Mesodermal cell (in vitro differentiated cells): ENCODE measurements at regions not wholly inside any gene's neighbourhood (a gene's known extent, or its start where the extent isn't known, plus 50 kb on each side); places are given as distances from the start of the nearest gene placed in this dataset.

Experiments used
- H3K27ac ChIP-seq: 2 replicates; pipeline ENCODE4 v1.7.0; 2013; ENCODE audit warnings: mild to moderate bottlenecking, low read depth, low read length, moderate library complexity; ENCODE audit not compliant: severe bottlenecking
- H3K36me3 ChIP-seq: 2 replicates; pipeline ENCODE4 v1.7.1; 2013; ENCODE audit warnings: mild to moderate bottlenecking, low read length, moderate library complexity; ENCODE audit not compliant: control insufficient read depth, insufficient read depth
- H3K4me1 ChIP-seq: one replicate; pipeline ENCODE4 v1.7.1; 2013; ENCODE audit warnings: mild to moderate bottlenecking, low read length; ENCODE audit not compliant: insufficient read depth, control insufficient read depth, poor library complexity, severe bottlenecking
- H3K4me3 ChIP-seq: 2 replicates; pipeline ENCODE4 v1.7.0; 2013; ENCODE audit warnings: low read length, control low read depth, mild to moderate bottlenecking; ENCODE audit not compliant: insufficient read depth, poor library complexity, severe bottlenecking; ENCODE audit errors: extremely low read depth
- H3K9me3 ChIP-seq: 2 replicates; pipeline ENCODE4 v1.7.1; 2013; ENCODE audit warnings: mild to moderate bottlenecking, low read length, moderate library complexity; ENCODE audit not compliant: control insufficient read depth
- WGBS, 2 experiments: methylation state at CpG; one replicate each; pipeline ENCODE4 v1.1.5; 2013; ENCODE audit warnings: missing lambda C conversion rate in 2 of 2; ENCODE audit not compliant: insufficient coverage in 2 of 2; 5-methylcytosine and 5-hydroxymethylcytosine counted together

GRCh38 chr21:21666689-21667088, 668.5 kb downstream of the NCAM2 start:
- no peak overlapping the region for H3K4me3 ChIP-seq
- H3K27ac ChIP-seq, result no peak overlapping the region
- H3K9me3 ChIP-seq, result no peaks in the 10 kb centered on the region
- no CpG with 5 or more reads among the region's 1 CpG for WGBS, 2 experiments
- H3K4me1 ChIP-seq, result no peaks in the 10 kb centered on the region
- H3K36me3 ChIP-seq, result no peaks in the 10 kb centered on the region

- 80% methylated on average over 1 of the region's 1 CpG; no CpG with 5 or more reads in 1 of the 2 experiments for WGBS, 2 experiments
- Histone ChIP-seq H3K9me3 (no peaks in the 10 kb centered on the region), H3K36me3 (no peaks in the 10 kb centered on the region), H3K4me1 (no peaks in the 10 kb centered on the region), H3K4me3 (no peak overlapping the region), H3K27ac (no peak overlapping the region)
Observed at GRCh38 chr21:21668198-21668597, 670.0 kb downstream of the NCAM2 start.

- no peak overlapping the region for H3K4me3 ChIP-seq
- no peaks in the 10 kb centered on the region for H3K36me3 ChIP-seq
- no peaks in the 10 kb centered on the region for H3K9me3 ChIP-seq
- no peak overlapping the region for H3K27ac ChIP-seq
- no peaks in the 10 kb centered on the region for H3K4me1 ChIP-seq
- WGBS, 2 experiments, result no CpG with 5 or more reads among the region's 1 CpG
Observed at GRCh38 chr21:21673959-21674358, 675.8 kb downstream of the NCAM2 start.

DNA sequence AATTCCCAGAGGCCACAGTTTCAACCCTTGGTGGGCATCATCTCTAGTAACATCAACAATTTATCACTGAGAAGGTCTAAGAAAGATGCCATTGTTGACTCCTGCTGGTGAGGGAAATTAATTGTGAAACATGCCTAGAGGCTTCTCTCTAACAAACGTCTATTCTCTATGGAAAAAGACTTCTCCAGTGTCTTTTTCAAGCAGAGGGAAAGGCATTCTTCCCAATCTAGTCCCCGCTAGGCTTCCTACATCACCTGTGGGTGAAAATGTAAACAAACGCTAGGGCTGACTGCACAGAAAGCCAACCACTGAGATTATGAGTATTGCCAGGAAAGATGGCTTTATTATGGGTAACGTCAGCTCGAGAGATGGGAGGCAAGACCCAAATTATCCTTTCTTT, 677.4 kb downstream of the NCAM2 start:
- 71% methylated on average over 1 of the region's 5 CpGs; no CpG with 5 or more reads in 1 of the 2 experiments for WGBS, 2 experiments
- H3K4me3 ChIP-seq, result no peak overlapping the region

GRCh38 chr21:21682172-21682571, 684.0 kb downstream of the NCAM2 start:
- no CpG with 5 or more reads among the region's 2 CpGs for WGBS, 2 experiments
- Histone ChIP-seq H3K9me3 (no peaks in the 10 kb centered on the region), H3K4me3 (no peak overlapping the region), H3K36me3 (no peaks in the 10 kb centered on the region), H3K4me1 (no peaks in the 10 kb centered on the region), H3K27ac (no peak overlapping the region)

More for the DNA sequence above, 677.4 kb downstream of the NCAM2 start:
- no peaks in the 10 kb centered on the region for H3K4me1 ChIP-seq
- no peaks in the 10 kb centered on the region for H3K36me3 ChIP-seq
- H3K27ac ChIP-seq, result no peak overlapping the region
- no peaks in the 10 kb centered on the region for H3K9me3 ChIP-seq

DNA sequence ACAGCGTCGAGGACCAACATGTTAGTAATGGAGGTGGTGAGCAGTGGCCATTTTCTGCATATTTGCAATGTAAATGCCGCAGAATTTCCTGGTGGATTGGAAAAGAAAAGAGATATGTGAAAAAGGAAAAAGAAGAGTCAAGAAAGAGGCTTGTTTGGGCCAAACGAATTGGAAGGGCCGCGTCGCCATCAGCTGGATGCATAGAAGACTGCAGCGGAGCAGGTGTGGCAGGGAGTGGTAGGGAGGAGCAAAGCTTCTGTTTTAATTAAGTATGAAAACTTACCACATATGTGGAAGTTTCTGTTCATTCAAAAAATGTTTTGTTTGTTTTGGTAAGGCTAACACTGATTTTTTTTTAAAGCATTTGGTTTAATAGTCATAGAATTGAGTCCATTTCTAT, 690.7 kb downstream of the NCAM2 start:
- no peaks in the 10 kb centered on the region for H3K4me1 ChIP-seq
- no peaks in the 10 kb centered on the region for H3K9me3 ChIP-seq
- no peak overlapping the region for H3K27ac ChIP-seq
- H3K4me3 ChIP-seq, result no peak overlapping the region
- H3K36me3 ChIP-seq, result no peaks in the 10 kb centered on the region
- 37 to 45% methylated on average over 8 of the region's 8 CpGs for WGBS, 2 experiments

DNA sequence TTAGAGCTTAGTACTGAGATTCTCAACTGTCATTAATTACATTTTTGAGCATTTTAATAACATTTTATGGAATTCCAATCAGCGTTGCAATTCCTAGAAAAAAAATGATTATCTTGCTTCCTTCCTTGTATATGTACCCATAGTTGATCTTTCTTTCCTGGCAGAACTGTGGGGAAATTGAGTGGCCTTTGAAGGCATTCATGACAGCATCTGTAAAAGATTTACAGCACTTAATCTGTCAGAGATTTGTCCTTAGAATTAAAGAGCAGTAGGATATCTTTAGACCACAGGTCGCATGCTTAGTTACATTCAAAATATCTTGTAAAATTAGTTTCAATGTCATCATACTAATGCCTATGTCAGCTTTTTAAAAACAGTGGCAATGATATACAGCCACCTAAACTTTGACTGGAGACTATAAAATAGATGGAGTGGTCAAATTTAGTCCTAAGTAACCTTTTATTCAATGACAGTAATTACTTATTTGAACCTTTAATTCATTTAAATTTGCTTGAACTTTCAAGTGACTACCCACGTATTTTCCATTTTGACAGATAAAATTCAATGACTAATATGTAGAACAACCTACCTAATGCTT, 692.0 kb downstream of the NCAM2 start:
- H3K4me3 ChIP-seq, result no peak overlapping the region
- no CpG with 5 or more reads among the region's 3 CpGs for WGBS, 2 experiments
- H3K36me3 ChIP-seq, result no peaks in the 10 kb centered on the region
- no peaks in the 10 kb centered on the region for H3K9me3 ChIP-seq
- no peaks in the 10 kb centered on the region for H3K4me1 ChIP-seq
- H3K27ac ChIP-seq, result no peak overlapping the region

DNA sequence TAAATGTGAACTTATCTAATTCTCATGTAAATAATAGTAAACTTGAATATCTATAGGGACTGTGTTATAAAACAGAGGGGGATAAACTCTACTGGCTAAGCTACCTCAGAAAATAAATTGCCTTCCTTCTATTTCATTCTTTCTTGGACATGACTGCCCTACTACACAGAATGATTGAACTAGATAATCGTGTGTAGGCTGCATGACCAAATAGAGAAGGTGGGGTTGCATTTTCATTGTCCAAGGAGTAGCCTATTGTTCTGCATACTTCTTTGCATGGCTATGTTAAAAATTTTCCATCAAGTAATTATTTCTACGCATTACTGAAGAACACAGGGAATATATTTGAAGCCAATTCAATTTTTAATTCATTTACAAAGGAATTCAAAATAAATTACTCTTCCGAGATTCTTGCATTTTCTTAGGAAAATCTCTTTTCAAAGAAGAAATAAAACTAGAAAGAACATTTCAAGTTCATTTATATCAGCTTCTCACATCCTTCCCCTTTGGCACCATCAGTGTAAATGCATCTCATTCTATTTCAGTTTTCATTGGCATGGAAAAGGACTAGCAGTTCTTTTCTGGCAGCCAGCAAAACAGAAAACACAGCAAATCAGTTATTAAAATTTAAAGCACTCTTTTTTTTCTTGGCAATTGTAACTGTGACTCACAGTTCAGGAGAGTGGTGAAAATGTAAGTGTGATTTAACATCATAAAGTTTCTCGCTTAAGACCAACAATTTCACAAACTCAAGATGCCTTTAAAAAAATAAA, 714.7 kb downstream of the NCAM2 start:
- no peak overlapping the region for H3K27ac ChIP-seq
- 100% methylated on average over 1 of the region's 4 CpGs; no CpG with 5 or more reads in 1 of the 2 experiments for WGBS, 2 experiments
- H3K9me3 ChIP-seq, result no peaks in the 10 kb centered on the region
- H3K4me3 ChIP-seq, result no peak overlapping the region
- no peaks in the 10 kb centered on the region for H3K36me3 ChIP-seq
- peaks cover 18% of the 10 kb centered on the region for H3K4me1 ChIP-seq

DNA sequence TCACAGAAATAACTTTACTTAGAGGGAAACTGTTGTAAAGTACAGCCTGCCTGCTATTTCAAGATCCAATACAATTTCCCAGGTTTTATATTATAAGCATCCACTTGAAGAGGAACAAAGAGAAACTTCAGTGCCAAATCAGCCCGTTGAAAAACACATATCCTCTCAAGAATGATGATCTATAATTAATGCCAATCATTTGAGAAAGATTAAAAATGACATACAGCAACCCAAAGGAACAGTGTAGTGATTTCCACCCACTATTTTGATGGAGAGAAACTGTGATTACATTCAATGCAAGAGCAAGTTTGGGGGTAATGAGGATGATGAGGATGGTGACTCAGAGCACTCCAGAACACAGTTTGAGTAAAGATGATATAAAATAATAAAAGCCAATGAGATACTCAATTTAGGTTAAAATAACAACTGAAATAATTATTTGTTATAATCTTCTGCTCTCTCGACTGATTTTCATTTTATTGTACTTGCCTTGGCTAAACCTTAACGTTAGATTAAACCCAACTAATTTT, 715.5 kb downstream of the NCAM2 start:
- WGBS, 2 experiments, result no CpG with 5 or more reads among the region's 3 CpGs
- H3K4me3 ChIP-seq, result no peak overlapping the region

GRCh38 chr21:21714426-21714825, 716.2 kb downstream of the NCAM2 start:
- H3K4me1 ChIP-seq, result peaks cover 18% of the 10 kb centered on the region
- H3K4me3 ChIP-seq, result no peak overlapping the region
- no peaks in the 10 kb centered on the region for H3K9me3 ChIP-seq
- peak overlapping the region; percentile 54 for H3K27ac ChIP-seq
- H3K36me3 ChIP-seq, result no peaks in the 10 kb centered on the region
- 100% methylated on average over 1 of the region's 2 CpGs; no CpG with 5 or more reads in 1 of the 2 experiments for WGBS, 2 experiments

More for the DNA sequence above, 715.5 kb downstream of the NCAM2 start:
- Histone ChIP-seq H3K9me3 (no peaks in the 10 kb centered on the region), H3K27ac (no peak overlapping the region), H3K4me1 (peaks cover 18% of the 10 kb centered on the region), H3K36me3 (no peaks in the 10 kb centered on the region)
